ENCODE measurements at regions not wholly inside any gene's neighbourhood (a gene's known extent, or its start where the extent isn't known, plus 50 kb on each side); places are given as distances from the start of the nearest gene placed in this dataset.

GRCh38 chr5:96297290-96297689 is 135.8 kb downstream of the PCSK1 start (continued):
- TF ChIP-seq PRDM15 (CRISPR knock-in tag; IDR thresholded peaks at IDR 0.05) (no peak), CHD2 (IDR thresholded peaks at IDR 0.05; ENCODE audit: borderline replicate concordance, low read depth, low read length) (no peak), ZBED1 (IDR thresholded peaks at IDR 0.05; ENCODE audit: borderline replicate concordance) (no peak), E2F4 (IDR thresholded peaks at IDR 0.05; ENCODE audit: low read depth, low read length) (no peak), HDAC6 (IDR thresholded peaks at IDR 0.05; ENCODE audit: unreplicated experiment) (no peak), MAX (IDR thresholded peaks at IDR 0.05; ENCODE audit: low read depth, low read length) (no peak)

GRCh38 chr5:96294884-96295202 is 138.2 kb downstream of the PCSK1 start:
- FAIRE-seq (no peak), DNase-seq (ENCODE audit: low read depth, low spot score) (no peak), ATAC-seq (no peak)
- in situ Hi-C loops (cut with MboI): no loop called here
- Histone ChIP-seq H3K27ac (ENCODE audit: control insufficient read depth, insufficient read depth) (no peak overlapping the region), H3K36me3 (ENCODE audit: control insufficient read depth in 2 of 2, insufficient read depth in 2 of 2, low read length in 1 of 2) (no peaks in the 10 kb centered on the region), H3K9ac (ENCODE audit: control insufficient read depth, insufficient read depth, low read length) (no peak overlapping the region), H3K4me1 (ENCODE audit: control insufficient read depth, insufficient read depth, low read length) (no peaks in the 10 kb centered on the region), H3K9me3 (replicated peaks; ENCODE audit: control insufficient read depth, insufficient read depth, low read length) (no peaks in the 10 kb centered on the region; the same call in 2 of the 3 replicates), H3K4me2 (ENCODE audit: control insufficient read depth, insufficient read depth) (no peak overlapping the region), H3K4me3 (no peak overlapping the region), H2AFZ (ENCODE audit: control insufficient read depth, low read depth, low read length) (no peak overlapping the region), H3K79me2 (ENCODE audit: control insufficient read depth, insufficient read depth, low read length) (no peaks in the 10 kb centered on the region), H3K27me3 (replicated peaks in 1 of 2; ENCODE audit: control insufficient read depth in 2 of 2, insufficient read depth in 2 of 2, low read length in 1 of 2) (no peaks in the 10 kb centered on the region), H4K20me1 (ENCODE audit: control insufficient read depth, insufficient read depth) (no peaks in the 10 kb centered on the region)
- CTCF ChIA-PET: no interaction called here
- no peak for TF ChIP-seq NFYB (IDR thresholded peaks at IDR 0.05; ENCODE audit: insufficient read depth, low read depth, low read length)
- TF ChIP-seq NR2C2 (IDR thresholded peaks at IDR 0.05; ENCODE audit: borderline replicate concordance, control insufficient read depth, insufficient read length, low read depth): no peak
- no peak for TF ChIP-seq NFYA (IDR thresholded peaks at IDR 0.05; ENCODE audit: borderline replicate concordance, low read depth, low read length)
- BruUV-seq (replicated peaks): no TSS peak
- RAD21 ChIA-PET (ENCODE audit: unreplicated experiment): no interaction called here
- SMC1A ChIA-PET (ENCODE audit: uncharacterized antibody, unreplicated experiment): interaction anchor here (1.0 kb wide), 1 partner anchor 21 kb away, joined by 3 read pairs; no protein-coding TSS in a partner anchor
- POLR2A ChIA-PET: no interaction called here
- intact Hi-C loops (cut with micrococcal nuclease; ENCODE audit: unreplicated experiment): no loop called here
